K562 (cell line): ENCODE measurements at regions not wholly inside any gene's neighbourhood (a gene's known extent, or its start where the extent isn't known, plus 50 kb on each side); places are given as distances from the start of the nearest gene placed in this dataset.

Experiments
- CHAMP1 ChIP-seq: fragments of 450-650 bp; IDR thresholded peaks from 2 replicates; pipeline ENCODE4 v1.6.1; 2016; ENCODE audit warnings: mild to moderate bottlenecking
- E2F6 ChIP-seq, 2 experiments: IDR thresholded peaks; 2 replicates each; pipeline ENCODE4 v1.6.1; 2011; ENCODE audit warnings: borderline replicate concordance in 1 of 2, control low read depth in 1 of 2, low read depth in 1 of 2, low read length in 1 of 2, mild to moderate bottlenecking in 1 of 2, mixed read lengths in 1 of 2, moderate library complexity in 1 of 2; ENCODE audit not compliant: insufficient read depth in 1 of 2, insufficient read length in 1 of 2, poor library complexity in 1 of 2, severe bottlenecking in 1 of 2; ENCODE audit errors: extremely low read depth in 1 of 2
- GTF2F1 ChIP-seq: IDR thresholded peaks from 2 replicates; pipeline ENCODE4 v1.6.1; 2011; ENCODE audit warnings: low read depth, low read length, improper control_type of control experiment
- MCM7 ChIP-seq, 2 experiments: fragments of 450-650 bp; IDR thresholded peaks; 2 replicates each; pipeline ENCODE4 v1.6.1; 2016 to 2018
- RNF2 ChIP-seq: sonication (generic); IDR thresholded peaks from 2 replicates; pipeline ENCODE4 v1.6.1; 2016
- THAP7 ChIP-seq: fragments of 250-450 bp; sonication (Bioruptor Pico); IDR thresholded peaks from 2 replicates; pipeline ENCODE4 v1.5.0; 2021
- ZFPM2 ChIP-seq: fragments of 250-450 bp; sonication (Bioruptor Pico); IDR thresholded peaks from 2 replicates; pipeline ENCODE4 v1.5.1; 2022; ENCODE audit warnings: mild to moderate bottlenecking
- ZNF586 ChIP-seq: fragments of 450-650 bp; formaldehyde crosslinking; conservative IDR thresholded peaks from 2 replicates; pipeline ENCODE4 v1.4.0; 2020; ENCODE audit warnings: mild to moderate bottlenecking, moderate library complexity

GRCh38 chr6:132199343-132199742 is 201.9 kb downstream of the MOXD1 start (continued):
- TF ChIP-seq THAP7 (CRISPR knock-in tag) (no peak), ZFPM2 (CRISPR knock-in tag) (no peak), GTF2F1 (no peak), CHAMP1 (no peak), RNF2 (no peak), ZNF586 (CRISPR knock-in tag) (no peak), E2F6 (IDR thresholded peaks at IDR 0.05; ENCODE audit: borderline replicate concordance in 1 of 2, extremely low read depth in 1 of 2, insufficient read depth in 1 of 2, insufficient read length in 1 of 2, low read depth in 1 of 2, low read length in 1 of 2, poor library complexity in 1 of 2, severe bottlenecking in 1 of 2) (no peak), MCM7 (IDR thresholded peaks at IDR 0.05) (no peak)
